OCI-LY1 (cell line): ENCODE measurements at regions not wholly inside any gene's neighbourhood (a gene's known extent, or its start where the extent isn't known, plus 50 kb on each side); places are given as distances from the start of the nearest gene placed in this dataset.

ENCODE experiments used
- EZH2 ChIP-seq: fragments of 200-600 bp; sonication (generic), shearing (Covaris generic); IDR thresholded peaks from 2 replicates; pipeline ENCODE4 v1.8.0; 2017; ENCODE audit warnings: borderline replicate concordance, mixed run types, mild to moderate bottlenecking, antibody characterized with exemption, low read length, moderate library complexity, mixed read lengths
- TF ChIP-seq, protein P1 (sequence below): fragments of 200-600 bp; sonication (generic), shearing (Covaris generic); IDR thresholded peaks from 2 replicates; pipeline ENCODE4 v1.5.1; 2017; ENCODE audit warnings: mild to moderate bottlenecking, antibody characterized with exemption, low read length, moderate library complexity, mixed read lengths

DNA sequence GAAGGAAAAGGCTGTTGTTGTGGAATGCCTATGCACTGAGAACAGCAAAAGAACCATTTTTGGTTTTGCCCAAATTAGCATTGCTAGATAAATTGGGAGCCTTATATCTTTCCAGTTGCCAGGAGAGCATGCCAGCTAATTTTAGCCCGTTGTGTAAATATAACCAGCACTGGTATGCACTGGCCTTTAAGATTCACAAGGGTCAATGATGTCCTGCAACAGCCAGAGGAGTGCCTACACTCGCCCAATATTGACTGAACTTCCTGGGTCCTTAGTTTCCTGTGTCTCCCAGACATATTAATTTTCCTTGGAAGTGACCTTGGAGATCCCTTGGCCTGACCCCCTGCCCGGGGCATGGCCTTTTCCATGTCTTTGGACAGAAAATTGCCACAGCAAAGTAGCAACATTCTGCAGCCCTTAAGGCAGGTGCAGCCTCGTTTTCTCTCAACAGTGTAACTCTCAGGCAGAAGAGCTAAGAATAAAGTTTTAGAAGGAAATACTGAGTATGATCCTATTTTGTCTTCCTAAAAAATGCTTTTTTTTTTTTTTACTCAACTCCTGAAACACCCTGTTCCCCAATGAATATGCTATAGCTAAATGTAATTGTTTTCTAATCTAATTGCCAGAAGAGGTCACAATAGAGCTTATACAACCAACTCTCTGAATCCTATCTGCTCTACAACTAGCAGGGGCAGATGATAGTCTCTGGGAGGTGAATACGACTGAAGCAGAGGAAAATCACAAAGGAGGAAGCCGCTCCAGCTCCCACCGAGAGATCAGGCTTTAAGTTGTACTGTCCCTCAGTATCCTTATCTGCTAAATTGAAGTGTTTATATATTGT lies 131.9 kb upstream of the PCGF5 start:
- no peak for TF ChIP-seq EZH2
- TF ChIP-seq, protein P1, sequence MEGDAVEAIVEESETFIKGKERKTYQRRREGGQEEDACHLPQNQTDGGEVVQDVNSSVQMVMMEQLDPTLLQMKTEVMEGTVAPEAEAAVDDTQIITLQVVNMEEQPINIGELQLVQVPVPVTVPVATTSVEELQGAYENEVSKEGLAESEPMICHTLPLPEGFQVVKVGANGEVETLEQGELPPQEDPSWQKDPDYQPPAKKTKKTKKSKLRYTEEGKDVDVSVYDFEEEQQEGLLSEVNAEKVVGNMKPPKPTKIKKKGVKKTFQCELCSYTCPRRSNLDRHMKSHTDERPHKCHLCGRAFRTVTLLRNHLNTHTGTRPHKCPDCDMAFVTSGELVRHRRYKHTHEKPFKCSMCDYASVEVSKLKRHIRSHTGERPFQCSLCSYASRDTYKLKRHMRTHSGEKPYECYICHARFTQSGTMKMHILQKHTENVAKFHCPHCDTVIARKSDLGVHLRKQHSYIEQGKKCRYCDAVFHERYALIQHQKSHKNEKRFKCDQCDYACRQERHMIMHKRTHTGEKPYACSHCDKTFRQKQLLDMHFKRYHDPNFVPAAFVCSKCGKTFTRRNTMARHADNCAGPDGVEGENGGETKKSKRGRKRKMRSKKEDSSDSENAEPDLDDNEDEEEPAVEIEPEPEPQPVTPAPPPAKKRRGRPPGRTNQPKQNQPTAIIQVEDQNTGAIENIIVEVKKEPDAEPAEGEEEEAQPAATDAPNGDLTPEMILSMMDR = peak; percentile 39; the same call in 1 of the 2 replicates
